ENCODE measurements at regions not wholly inside any gene's neighbourhood (a gene's known extent, or its start where the extent isn't known, plus 50 kb on each side); places are given as distances from the start of the nearest gene placed in this dataset.

- TF ChIP-seq, protein P1, sequence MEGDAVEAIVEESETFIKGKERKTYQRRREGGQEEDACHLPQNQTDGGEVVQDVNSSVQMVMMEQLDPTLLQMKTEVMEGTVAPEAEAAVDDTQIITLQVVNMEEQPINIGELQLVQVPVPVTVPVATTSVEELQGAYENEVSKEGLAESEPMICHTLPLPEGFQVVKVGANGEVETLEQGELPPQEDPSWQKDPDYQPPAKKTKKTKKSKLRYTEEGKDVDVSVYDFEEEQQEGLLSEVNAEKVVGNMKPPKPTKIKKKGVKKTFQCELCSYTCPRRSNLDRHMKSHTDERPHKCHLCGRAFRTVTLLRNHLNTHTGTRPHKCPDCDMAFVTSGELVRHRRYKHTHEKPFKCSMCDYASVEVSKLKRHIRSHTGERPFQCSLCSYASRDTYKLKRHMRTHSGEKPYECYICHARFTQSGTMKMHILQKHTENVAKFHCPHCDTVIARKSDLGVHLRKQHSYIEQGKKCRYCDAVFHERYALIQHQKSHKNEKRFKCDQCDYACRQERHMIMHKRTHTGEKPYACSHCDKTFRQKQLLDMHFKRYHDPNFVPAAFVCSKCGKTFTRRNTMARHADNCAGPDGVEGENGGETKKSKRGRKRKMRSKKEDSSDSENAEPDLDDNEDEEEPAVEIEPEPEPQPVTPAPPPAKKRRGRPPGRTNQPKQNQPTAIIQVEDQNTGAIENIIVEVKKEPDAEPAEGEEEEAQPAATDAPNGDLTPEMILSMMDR (IDR thresholded peaks at IDR 0.05; ENCODE audit: insufficient read depth, low read depth, low read length): no peak
- TF ChIP-seq EZH2 (IDR thresholded peaks at IDR 0.05; ENCODE audit: insufficient read depth, low read length): no peak
Measured at GRCh38 chr14:45819107-45819506, 566.1 kb upstream of the MIS18BP1 start.
